Large intestine (tissue), 3 donors: ENCODE measurements at regions not wholly inside any gene's neighbourhood (a gene's known extent, or its start where the extent isn't known, plus 50 kb on each side); places are given as distances from the start of the nearest gene placed in this dataset.

Experiments
- DNase-seq, 2 donors: peaks; one replicate each; pipeline versions ENCODE4 v3.0.0 to v3.0.0-alpha.2; 2013
- H3K27ac ChIP-seq: one replicate; pipeline ENCODE4 v1.5.1; 2013; ENCODE audit warnings: low read length
- H3K27me3 ChIP-seq: 2 replicates; pipeline ENCODE4 v1.6.1; 2013; ENCODE audit warnings: low read length; ENCODE audit not compliant: control insufficient read depth, insufficient read depth
- H3K36me3 ChIP-seq: 2 replicates; pipeline ENCODE4 v1.6.1; 2013; ENCODE audit warnings: low read length; ENCODE audit not compliant: control insufficient read depth, insufficient read depth
- H3K4me1 ChIP-seq: one replicate; pipeline ENCODE4 v1.6.1; 2013; ENCODE audit warnings: low read length; ENCODE audit not compliant: control insufficient read depth, insufficient read depth
- H3K4me3 ChIP-seq: one replicate; pipeline ENCODE4 v1.5.1; 2013; ENCODE audit warnings: low read length
- H3K9me3 ChIP-seq: one replicate; pipeline ENCODE4 v1.6.1; 2013; ENCODE audit warnings: mild to moderate bottlenecking, low read depth, low read length, moderate library complexity; ENCODE audit not compliant: control insufficient read depth
- WGBS: methylation state at CpG from one replicate; pipeline ENCODE4 v1.1.5; 2013; ENCODE audit warnings: low lambda C conversion rate; ENCODE audit not compliant: insufficient coverage; 5-methylcytosine and 5-hydroxymethylcytosine counted together

GRCh38 chr3:61350782-61351309, 99.6 kb upstream of the FHIT start:
- no peaks in the 10 kb centered on the region for H3K4me1 ChIP-seq
- no peak overlapping the region for H3K4me3 ChIP-seq
- WGBS: no CpG with 5 or more reads among the region's 6 CpGs
- H3K36me3 ChIP-seq: no peaks in the 10 kb centered on the region
- H3K27me3 ChIP-seq: no peaks in the 10 kb centered on the region
- no peaks in the 10 kb centered on the region for H3K9me3 ChIP-seq
- DNase-seq: no peak
- H3K27ac ChIP-seq: no peak overlapping the region

- WGBS: 100% methylated on average over 1 of the region's 1 CpG
- H3K27me3 ChIP-seq: no peaks in the 10 kb centered on the region
- no peak overlapping the region for H3K27ac ChIP-seq
- no peaks in the 10 kb centered on the region for H3K9me3 ChIP-seq
- no peak for DNase-seq
- no peaks in the 10 kb centered on the region for H3K4me1 ChIP-seq
- no peaks in the 10 kb centered on the region for H3K36me3 ChIP-seq
- no peak overlapping the region for H3K4me3 ChIP-seq
Observed at GRCh38 chr3:61352306-61352705, 101.1 kb upstream of the FHIT start.

GRCh38 chr3:61353382-61353781, 102.1 kb upstream of the FHIT start:
- H3K27ac ChIP-seq: no peak overlapping the region
- no peaks in the 10 kb centered on the region for H3K9me3 ChIP-seq
- no CpG with 5 or more reads among the region's 1 CpG for WGBS
- H3K4me1 ChIP-seq: no peaks in the 10 kb centered on the region
- H3K4me3 ChIP-seq: no peak overlapping the region
- no peaks in the 10 kb centered on the region for H3K27me3 ChIP-seq
- H3K36me3 ChIP-seq: no peaks in the 10 kb centered on the region
- no peak for DNase-seq

GRCh38 chr3:61354604-61355003, 103.4 kb upstream of the FHIT start:
- no peaks in the 10 kb centered on the region for H3K27me3 ChIP-seq
- H3K4me1 ChIP-seq: no peaks in the 10 kb centered on the region
- no peaks in the 10 kb centered on the region for H3K36me3 ChIP-seq
- H3K4me3 ChIP-seq: no peak overlapping the region
- WGBS: 63% methylated on average over 3 of the region's 5 CpGs
- no peak for DNase-seq
- no peak overlapping the region for H3K27ac ChIP-seq
- no peaks in the 10 kb centered on the region for H3K9me3 ChIP-seq

- Histone ChIP-seq H3K27ac (no peak overlapping the region), H3K36me3 (no peaks in the 10 kb centered on the region), H3K27me3 (no peaks in the 10 kb centered on the region), H3K4me1 (no peaks in the 10 kb centered on the region), H3K4me3 (no peak overlapping the region), H3K9me3 (no peaks in the 10 kb centered on the region)
- no CpG with 5 or more reads among the region's 1 CpG for WGBS
- DNase-seq: no peak
Observed at GRCh38 chr3:61356685-61357084, 105.4 kb upstream of the FHIT start.

GRCh38 chr3:61357902-61358301, 106.7 kb upstream of the FHIT start:
- no CpG with 5 or more reads among the region's 1 CpG for WGBS
- no peaks in the 10 kb centered on the region for H3K36me3 ChIP-seq
- no peaks in the 10 kb centered on the region for H3K4me1 ChIP-seq
- no peaks in the 10 kb centered on the region for H3K9me3 ChIP-seq
- H3K4me3 ChIP-seq: no peak overlapping the region
- DNase-seq: no peak
- H3K27ac ChIP-seq: no peak overlapping the region
- no peaks in the 10 kb centered on the region for H3K27me3 ChIP-seq

- Histone ChIP-seq H3K9me3 (no peaks in the 10 kb centered on the region), H3K27ac (no peak overlapping the region), H3K36me3 (no peaks in the 10 kb centered on the region), H3K4me3 (no peak overlapping the region), H3K27me3 (no peaks in the 10 kb centered on the region), H3K4me1 (no peaks in the 10 kb centered on the region)
- DNase-seq: peak; percentile 27 to 41
- no CpG with 5 or more reads among the region's 2 CpGs for WGBS
Observed at GRCh38 chr3:61358364-61358763, 107.1 kb upstream of the FHIT start.

GRCh38 chr3:61360297-61360965, 109.2 kb upstream of the FHIT start:
- Histone ChIP-seq H3K27me3 (no peaks in the 10 kb centered on the region), H3K4me1 (no peaks in the 10 kb centered on the region), H3K27ac (no peak overlapping the region), H3K4me3 (no peak overlapping the region), H3K9me3 (no peaks in the 10 kb centered on the region), H3K36me3 (no peaks in the 10 kb centered on the region)
- 82% methylated on average over 2 of the region's 3 CpGs for WGBS
- DNase-seq: no peak

GRCh38 chr3:61369678-61370077, 118.4 kb upstream of the FHIT start:
- Histone ChIP-seq H3K4me3 (no peak overlapping the region), H3K4me1 (no peaks in the 10 kb centered on the region), H3K36me3 (no peaks in the 10 kb centered on the region), H3K27ac (no peak overlapping the region), H3K9me3 (no peaks in the 10 kb centered on the region), H3K27me3 (no peaks in the 10 kb centered on the region)
- no CpG with 5 or more reads among the region's 2 CpGs for WGBS
- DNase-seq: no peak

- Histone ChIP-seq H3K36me3 (no peaks in the 10 kb centered on the region), H3K4me1 (no peaks in the 10 kb centered on the region), H3K27ac (no peak overlapping the region), H3K9me3 (no peaks in the 10 kb centered on the region), H3K4me3 (no peak overlapping the region), H3K27me3 (no peaks in the 10 kb centered on the region)
- no CpG with 5 or more reads among the region's 1 CpG for WGBS
- no peak for DNase-seq
Observed at GRCh38 chr3:61371123-61371522, 119.9 kb upstream of the FHIT start.

- WGBS: no CpG with 5 or more reads among the region's 1 CpG
- H3K36me3 ChIP-seq: no peaks in the 10 kb centered on the region
- no peaks in the 10 kb centered on the region for H3K9me3 ChIP-seq
- no peaks in the 10 kb centered on the region for H3K4me1 ChIP-seq
- H3K27ac ChIP-seq: no peak overlapping the region
- H3K27me3 ChIP-seq: no peaks in the 10 kb centered on the region
- DNase-seq: no peak
- no peak overlapping the region for H3K4me3 ChIP-seq
Observed at GRCh38 chr3:61372723-61373122, 121.5 kb upstream of the FHIT start.
